ENCODE measurements at regions not wholly inside any gene's neighbourhood (a gene's known extent, or its start where the extent isn't known, plus 50 kb on each side); places are given as distances from the start of the nearest gene placed in this dataset.

DNA sequence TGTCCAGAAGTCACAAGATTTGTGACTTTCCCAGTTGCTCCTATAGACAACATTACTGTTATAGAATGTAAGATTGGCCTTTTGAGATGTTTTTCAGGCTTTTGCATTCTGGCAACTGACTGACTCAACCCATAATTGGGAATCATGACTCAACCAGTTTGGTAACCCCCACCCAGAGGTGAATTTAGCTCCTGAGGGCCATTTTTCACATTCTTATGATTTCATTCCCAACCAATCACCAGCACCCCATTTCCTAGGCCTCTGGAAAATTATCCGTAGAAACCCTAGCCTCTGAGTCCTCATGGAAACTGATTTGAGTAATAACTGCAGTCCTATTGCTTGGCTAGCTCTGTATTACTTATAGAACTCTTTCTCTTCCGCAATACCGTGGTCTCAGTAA is 626.0 kb upstream of the SEL1L start:
- 95 to 97% (median 96%) methylated on average over 3 of the region's 3 CpGs for WGBS, 3 donors
- Histone ChIP-seq H3K9me3 (no peaks in the 10 kb centered on the region), H3K36me3 (no peaks in the 10 kb centered on the region), H3K27me3 (no peaks in the 10 kb centered on the region), H3K4me1 (ENCODE audit: insufficient read depth) (no peaks in the 10 kb centered on the region), H3K4me3 (no peak overlapping the region), H3K27ac (no peak overlapping the region)
- TF ChIP-seq EP300 (IDR thresholded peaks at IDR 0.05) (no peak), POLR2A (IDR thresholded peaks at IDR 0.05) (no peak)
- TF ChIP-seq, protein P1, sequence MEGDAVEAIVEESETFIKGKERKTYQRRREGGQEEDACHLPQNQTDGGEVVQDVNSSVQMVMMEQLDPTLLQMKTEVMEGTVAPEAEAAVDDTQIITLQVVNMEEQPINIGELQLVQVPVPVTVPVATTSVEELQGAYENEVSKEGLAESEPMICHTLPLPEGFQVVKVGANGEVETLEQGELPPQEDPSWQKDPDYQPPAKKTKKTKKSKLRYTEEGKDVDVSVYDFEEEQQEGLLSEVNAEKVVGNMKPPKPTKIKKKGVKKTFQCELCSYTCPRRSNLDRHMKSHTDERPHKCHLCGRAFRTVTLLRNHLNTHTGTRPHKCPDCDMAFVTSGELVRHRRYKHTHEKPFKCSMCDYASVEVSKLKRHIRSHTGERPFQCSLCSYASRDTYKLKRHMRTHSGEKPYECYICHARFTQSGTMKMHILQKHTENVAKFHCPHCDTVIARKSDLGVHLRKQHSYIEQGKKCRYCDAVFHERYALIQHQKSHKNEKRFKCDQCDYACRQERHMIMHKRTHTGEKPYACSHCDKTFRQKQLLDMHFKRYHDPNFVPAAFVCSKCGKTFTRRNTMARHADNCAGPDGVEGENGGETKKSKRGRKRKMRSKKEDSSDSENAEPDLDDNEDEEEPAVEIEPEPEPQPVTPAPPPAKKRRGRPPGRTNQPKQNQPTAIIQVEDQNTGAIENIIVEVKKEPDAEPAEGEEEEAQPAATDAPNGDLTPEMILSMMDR (IDR thresholded peaks at IDR 0.05): no peak
- DNase-seq: no peak
- intact Hi-C loops (cut with DNase I): no loop called here

DNA sequence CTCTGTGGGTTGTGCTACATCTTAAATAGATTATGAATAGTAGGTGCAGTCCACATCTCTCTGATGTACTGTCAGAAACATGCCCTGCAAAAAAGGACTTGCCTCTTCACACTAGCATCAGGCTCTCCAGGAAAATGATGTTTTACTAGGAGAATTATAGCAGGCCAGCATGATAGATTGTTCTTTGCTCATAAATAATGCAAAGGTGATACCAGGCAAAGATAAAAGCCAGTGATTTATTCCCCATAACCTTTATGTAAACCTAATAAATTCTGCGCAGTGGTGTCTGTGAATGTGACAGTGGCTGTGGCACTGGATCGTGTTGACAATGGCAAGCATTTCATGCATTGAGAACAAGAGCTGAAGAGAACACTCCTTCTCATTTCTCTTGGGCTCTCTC is 646.5 kb upstream of the SEL1L start:
- Histone ChIP-seq H3K9me3 (no peaks in the 10 kb centered on the region), H3K27ac (no peak overlapping the region), H3K36me3 (no peaks in the 10 kb centered on the region), H3K27me3 (no peaks in the 10 kb centered on the region), H3K4me3 (no peak overlapping the region), H3K4me1 (ENCODE audit: insufficient read depth) (no peaks in the 10 kb centered on the region)
- TF ChIP-seq POLR2A (IDR thresholded peaks at IDR 0.05): no peak
- TF ChIP-seq, protein P1 (IDR thresholded peaks at IDR 0.05): no peak
- no peak for TF ChIP-seq EP300 (IDR thresholded peaks at IDR 0.05)
- intact Hi-C loops (cut with DNase I): no loop called here
- 61 to 70% (median 69%) methylated on average over 2 of the region's 2 CpGs for WGBS, 3 donors
- no peak for DNase-seq

DNA sequence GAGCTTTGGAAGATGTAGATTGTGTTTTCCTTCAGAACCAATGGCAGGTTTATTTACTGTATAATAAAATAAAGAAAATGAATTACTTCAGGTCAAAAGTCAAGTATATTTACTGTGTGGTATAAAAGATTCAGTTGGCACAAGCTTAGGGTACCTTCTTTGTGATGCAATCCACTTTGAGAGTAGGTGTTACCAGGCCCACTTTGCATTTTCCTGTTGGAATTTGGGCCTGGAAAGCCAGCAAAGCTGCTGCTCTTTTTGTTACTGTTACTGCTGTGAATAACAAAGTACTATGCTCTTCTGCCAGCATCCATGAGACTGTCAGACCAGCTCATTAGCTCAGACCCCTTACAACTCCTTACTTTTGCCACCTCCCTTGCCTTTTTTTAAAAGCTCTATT is 649.0 kb upstream of the SEL1L start:
- no peak overlapping the region for H3K27ac ChIP-seq
- DNase-seq: no peak
- H3K4me1 ChIP-seq (ENCODE audit: insufficient read depth): no peaks in the 10 kb centered on the region
- intact Hi-C loops (cut with DNase I): no loop called here
- no peaks in the 10 kb centered on the region for H3K36me3 ChIP-seq
- no peak for TF ChIP-seq POLR2A (IDR thresholded peaks at IDR 0.05)
- TF ChIP-seq, protein P1 (IDR thresholded peaks at IDR 0.05): no peak
- no peak for TF ChIP-seq EP300 (IDR thresholded peaks at IDR 0.05)
- no peaks in the 10 kb centered on the region for H3K9me3 ChIP-seq
- H3K27me3 ChIP-seq: no peaks in the 10 kb centered on the region
- no peak overlapping the region for H3K4me3 ChIP-seq

DNA sequence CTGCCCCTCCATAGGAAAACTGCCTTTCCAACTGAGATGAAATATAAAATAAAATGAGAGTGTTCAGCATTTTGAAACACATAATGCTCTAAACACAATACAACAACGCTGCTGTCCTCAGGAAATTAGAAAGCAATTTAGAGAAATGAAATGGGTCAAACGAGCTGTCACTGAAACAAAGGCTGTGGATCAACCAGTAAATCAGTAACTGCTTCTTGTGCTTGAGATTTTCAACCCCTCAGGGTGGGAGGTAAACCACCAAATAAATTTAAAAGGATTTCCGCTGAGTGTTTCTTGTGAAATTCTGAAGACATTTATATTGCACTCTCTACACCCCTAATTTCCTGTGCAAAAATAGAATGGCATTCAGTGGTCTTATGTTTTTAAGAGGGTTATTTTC is 657.1 kb upstream of the SEL1L start:
- no peak overlapping the region for H3K4me3 ChIP-seq
- intact Hi-C loops (cut with DNase I): no loop called here
- whole genome bisulfite sequencing, 3 donors: 47 to 62% (median 56%) methylated on average over 3 of the region's 3 CpGs
- H3K4me1 ChIP-seq (ENCODE audit: insufficient read depth): no peaks in the 10 kb centered on the region
- H3K36me3 ChIP-seq: no peaks in the 10 kb centered on the region
- no peak for DNase-seq
- TF ChIP-seq, protein P1 (IDR thresholded peaks at IDR 0.05): no peak
- TF ChIP-seq EP300 (IDR thresholded peaks at IDR 0.05) (no peak), POLR2A (IDR thresholded peaks at IDR 0.05) (no peak)
- H3K27me3 ChIP-seq: no peaks in the 10 kb centered on the region
- H3K9me3 ChIP-seq: no peaks in the 10 kb centered on the region
- H3K27ac ChIP-seq: no peak overlapping the region

DNA sequence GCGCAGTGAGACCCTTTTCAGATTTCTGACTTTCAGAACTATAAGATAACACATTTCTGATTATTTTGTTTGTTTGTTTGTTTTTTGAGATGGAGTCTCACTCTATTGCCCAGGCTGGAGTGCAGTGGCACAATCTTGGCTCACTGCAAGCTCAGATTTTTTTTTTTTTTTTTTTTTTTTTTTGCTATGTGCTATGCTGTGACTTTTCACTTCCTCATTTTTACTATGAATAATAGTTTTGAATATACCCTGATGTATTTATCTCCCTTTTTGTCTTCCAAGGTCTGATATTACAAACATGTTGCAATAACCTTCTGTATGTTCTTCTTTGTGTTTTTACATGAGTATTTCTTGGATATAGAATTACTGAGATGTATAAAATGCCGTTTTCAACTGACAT is 658.7 kb upstream of the SEL1L start:
- Histone ChIP-seq H3K4me3 (no peak overlapping the region), H3K36me3 (no peaks in the 10 kb centered on the region), H3K4me1 (ENCODE audit: insufficient read depth) (no peaks in the 10 kb centered on the region), H3K27me3 (no peaks in the 10 kb centered on the region), H3K27ac (no peak overlapping the region), H3K9me3 (no peaks in the 10 kb centered on the region)
- 79 to 90% (median 88%) methylated on average over 2 of the region's 2 CpGs for WGBS, 3 donors
- intact Hi-C loops (cut with DNase I): no loop called here
- no peak for DNase-seq
- TF ChIP-seq, protein P1 (IDR thresholded peaks at IDR 0.05): no peak
- TF ChIP-seq POLR2A (IDR thresholded peaks at IDR 0.05) (no peak), EP300 (IDR thresholded peaks at IDR 0.05) (no peak)

Data from ovary (tissue), 7 donors.